ENCODE measurements at regions not wholly inside any gene's neighbourhood (a gene's known extent, or its start where the extent isn't known, plus 50 kb on each side); places are given as distances from the start of the nearest gene placed in this dataset.

GRCh38 chr2:43165378-43166069 is 60.9 kb downstream of the ZFP36L2 start:
- H3K4me3 ChIP-seq (ENCODE audit: low read depth, low read length): no peak overlapping the region
- TF ChIP-seq CTCF (IDR thresholded peaks at IDR 0.05; ENCODE audit: low read depth, low read length): peak; percentile 65
- no peaks in the 10 kb centered on the region for H3K27me3 ChIP-seq (ENCODE audit: insufficient read depth, low read depth, severe bottlenecking)
- H3K36me3 ChIP-seq: no peaks in the 10 kb centered on the region
- peak; percentile 47 for DNase-seq
- no peak overlapping the region for H3K27ac ChIP-seq
- no peaks in the 10 kb centered on the region for H3K9me3 ChIP-seq (ENCODE audit: severe bottlenecking)

- Histone ChIP-seq H3K9me3 (ENCODE audit: severe bottlenecking) (no peaks in the 10 kb centered on the region), H3K27ac (no peak overlapping the region), H3K4me3 (ENCODE audit: low read depth, low read length) (no peak overlapping the region), H3K27me3 (ENCODE audit: insufficient read depth, low read depth, severe bottlenecking) (no peaks in the 10 kb centered on the region), H3K36me3 (no peaks in the 10 kb centered on the region)
- TF ChIP-seq CTCF (IDR thresholded peaks at IDR 0.05; ENCODE audit: low read depth, low read length): no peak
- no peak for DNase-seq
These were observed 61.7 kb downstream of the ZFP36L2 start for GRCh38 chr2:43164686-43165085.

GRCh38 chr2:43163584-43164270 is 62.7 kb downstream of the ZFP36L2 start:
- H3K27me3 ChIP-seq (ENCODE audit: insufficient read depth, low read depth, severe bottlenecking): no peaks in the 10 kb centered on the region
- H3K9me3 ChIP-seq (ENCODE audit: severe bottlenecking): no peaks in the 10 kb centered on the region
- H3K36me3 ChIP-seq: no peaks in the 10 kb centered on the region
- no peak for DNase-seq
- no peak overlapping the region for H3K4me3 ChIP-seq (ENCODE audit: low read depth, low read length)
- H3K27ac ChIP-seq: no peak overlapping the region
- TF ChIP-seq CTCF (IDR thresholded peaks at IDR 0.05; ENCODE audit: low read depth, low read length): no peak

GRCh38 chr2:43162511-43162776 is 64.0 kb downstream of the ZFP36L2 start:
- no peak overlapping the region for H3K4me3 ChIP-seq (ENCODE audit: low read depth, low read length)
- H3K27ac ChIP-seq: no peak overlapping the region
- no peaks in the 10 kb centered on the region for H3K36me3 ChIP-seq
- no peak for DNase-seq
- TF ChIP-seq CTCF (IDR thresholded peaks at IDR 0.05; ENCODE audit: low read depth, low read length): no peak
- H3K27me3 ChIP-seq (ENCODE audit: insufficient read depth, low read depth, severe bottlenecking): no peaks in the 10 kb centered on the region
- H3K9me3 ChIP-seq (ENCODE audit: severe bottlenecking): no peaks in the 10 kb centered on the region

- Histone ChIP-seq H3K27me3 (ENCODE audit: insufficient read depth, low read depth, severe bottlenecking) (no peaks in the 10 kb centered on the region), H3K4me3 (ENCODE audit: low read depth, low read length) (no peak overlapping the region)
- DNase-seq: no peak
These were observed 64.5 kb downstream of the ZFP36L2 start for GRCh38 chr2:43161650-43162510.

More at GRCh38 chr2:43161650-43162510, 64.5 kb downstream of the ZFP36L2 start:
- no peak for TF ChIP-seq CTCF (IDR thresholded peaks at IDR 0.05; ENCODE audit: low read depth, low read length)
- no peak overlapping the region for H3K27ac ChIP-seq
- H3K9me3 ChIP-seq (ENCODE audit: severe bottlenecking): no peaks in the 10 kb centered on the region
- no peaks in the 10 kb centered on the region for H3K36me3 ChIP-seq

Measured in WERI-Rb-1 (cell line).